GM21515 (cell line): ENCODE measurements at regions not wholly inside any gene's neighbourhood (a gene's known extent, or its start where the extent isn't known, plus 50 kb on each side); places are given as distances from the start of the nearest gene placed in this dataset.

Source experiments
- ATAC-seq: cut with Tn5 transposase; IDR thresholded peaks from one replicate; pipeline ENCODE4 v1.9.1; 2021; ENCODE audit not compliant: unreplicated experiment

- ATAC-seq = no peak
These were observed 311.9 kb upstream of the NT5C1B start for GRCh38 chr2:18901242-18901641.

DNA sequence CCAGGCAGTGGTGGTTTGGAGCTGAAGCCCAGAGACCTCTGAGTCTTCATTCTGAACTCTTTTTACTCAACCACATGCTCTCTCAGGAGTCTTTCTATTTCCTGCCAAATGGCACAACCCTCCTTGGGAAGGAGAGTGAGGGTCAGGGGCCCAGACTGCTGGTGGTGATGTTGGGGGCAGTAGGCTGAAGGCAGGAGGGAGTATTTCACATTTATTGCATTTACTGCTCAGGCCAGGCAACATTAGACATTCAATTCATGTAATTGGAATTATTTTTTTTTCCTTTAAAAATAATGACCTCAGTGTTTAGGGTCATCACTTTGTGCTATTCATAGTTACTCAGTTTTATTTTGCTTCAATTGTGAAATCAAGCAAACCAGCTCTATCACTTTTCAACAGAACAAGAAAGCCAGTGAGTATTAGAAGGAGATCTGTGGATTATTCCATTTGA lies 311.3 kb upstream of the NT5C1B start:
- ATAC-seq = no peak

- no peak for ATAC-seq
These were observed 310.4 kb upstream of the NT5C1B start for GRCh38 chr2:18899725-18900124.

DNA sequence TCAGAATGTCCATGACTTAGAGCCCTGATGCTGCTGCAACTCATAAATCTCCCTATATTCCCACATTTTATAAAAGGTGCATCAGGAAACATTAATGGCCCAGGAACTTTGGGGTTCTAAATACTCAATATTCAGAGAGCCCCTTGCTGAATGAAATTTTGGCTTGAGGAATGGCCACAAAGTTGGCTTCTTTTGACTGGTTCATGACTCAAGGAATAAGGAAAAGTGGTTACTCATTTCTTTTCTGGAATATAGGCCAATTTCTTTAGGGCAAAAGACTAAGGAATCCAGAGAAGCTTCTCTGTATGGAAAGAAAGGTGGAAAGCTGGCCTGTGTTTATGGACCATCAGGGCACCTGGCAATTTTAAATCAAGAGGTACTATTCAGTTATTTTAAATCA lies 308.9 kb upstream of the NT5C1B start:
- no peak for ATAC-seq

DNA sequence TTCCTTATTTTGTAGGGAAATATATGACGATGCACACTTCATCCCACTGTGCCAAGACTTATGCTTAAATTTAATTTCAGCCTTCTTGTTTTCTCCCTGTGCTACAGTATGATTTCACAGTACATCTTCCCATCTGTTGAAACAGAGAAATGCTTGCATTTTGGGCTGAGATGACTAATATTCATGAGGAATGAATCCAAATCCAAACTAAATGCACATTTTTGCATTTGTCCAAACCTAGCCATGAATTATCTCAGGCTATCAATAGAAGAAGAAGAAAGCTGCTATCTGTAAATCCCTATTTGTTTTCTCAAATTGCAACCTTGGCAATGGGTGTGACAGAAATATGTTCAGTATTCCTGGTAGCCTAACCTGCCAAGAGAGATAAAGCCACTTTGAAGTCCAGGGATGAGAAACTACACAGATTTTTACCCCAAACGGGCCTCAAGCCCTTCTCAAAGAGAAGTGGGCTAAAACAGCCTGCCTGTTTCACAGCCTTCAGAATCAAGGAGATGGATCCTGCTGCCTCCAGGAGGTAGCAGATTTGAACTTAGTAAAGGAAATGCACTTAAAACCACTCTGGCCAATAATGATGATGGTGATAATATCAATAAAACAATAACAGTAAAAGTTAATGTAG lies 306.9 kb upstream of the NT5C1B start:
- ATAC-seq = no peak

- ATAC-seq = no peak
These were observed 302.4 kb upstream of the NT5C1B start for GRCh38 chr2:18891600-18892345.

DNA sequence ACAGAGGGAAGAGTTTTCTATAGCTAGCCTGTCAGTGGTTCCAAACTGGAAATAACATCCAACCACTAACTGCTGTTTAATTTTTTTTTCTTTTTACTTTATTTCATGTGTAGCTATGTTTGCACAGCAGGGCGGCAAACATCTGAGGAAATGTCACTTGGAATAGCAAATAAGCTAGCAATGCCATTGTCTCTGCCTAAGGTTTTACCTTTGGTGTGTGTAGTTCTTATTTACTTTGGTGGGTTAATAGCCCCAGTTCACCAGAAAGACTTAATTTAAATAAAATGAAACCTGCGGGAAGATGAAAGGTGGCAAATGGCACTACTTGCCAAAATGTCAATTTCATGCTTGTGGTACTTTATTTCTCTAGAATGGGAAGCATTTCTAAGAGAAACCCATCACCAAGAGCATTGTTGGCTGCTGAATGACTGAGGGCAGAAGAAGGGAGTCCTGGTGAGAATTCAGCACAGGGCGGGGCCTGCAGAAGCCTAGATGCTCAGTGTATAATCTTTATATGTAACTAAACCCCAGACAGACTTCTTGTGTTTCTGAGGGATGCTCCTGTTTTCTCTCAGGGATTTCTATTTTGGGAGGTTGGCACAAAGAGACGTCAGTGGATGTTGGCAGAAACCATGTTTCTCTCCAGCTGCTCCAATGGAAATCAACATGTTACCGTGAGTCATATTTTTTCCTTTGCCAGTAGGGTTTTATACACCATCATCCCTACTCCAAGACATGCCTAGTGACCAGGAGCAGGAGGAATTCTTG lies 300.4 kb upstream of the NT5C1B start:
- no peak for ATAC-seq

- no peak for ATAC-seq
These were observed 296.1 kb upstream of the NT5C1B start for GRCh38 chr2:18885457-18885856.

DNA sequence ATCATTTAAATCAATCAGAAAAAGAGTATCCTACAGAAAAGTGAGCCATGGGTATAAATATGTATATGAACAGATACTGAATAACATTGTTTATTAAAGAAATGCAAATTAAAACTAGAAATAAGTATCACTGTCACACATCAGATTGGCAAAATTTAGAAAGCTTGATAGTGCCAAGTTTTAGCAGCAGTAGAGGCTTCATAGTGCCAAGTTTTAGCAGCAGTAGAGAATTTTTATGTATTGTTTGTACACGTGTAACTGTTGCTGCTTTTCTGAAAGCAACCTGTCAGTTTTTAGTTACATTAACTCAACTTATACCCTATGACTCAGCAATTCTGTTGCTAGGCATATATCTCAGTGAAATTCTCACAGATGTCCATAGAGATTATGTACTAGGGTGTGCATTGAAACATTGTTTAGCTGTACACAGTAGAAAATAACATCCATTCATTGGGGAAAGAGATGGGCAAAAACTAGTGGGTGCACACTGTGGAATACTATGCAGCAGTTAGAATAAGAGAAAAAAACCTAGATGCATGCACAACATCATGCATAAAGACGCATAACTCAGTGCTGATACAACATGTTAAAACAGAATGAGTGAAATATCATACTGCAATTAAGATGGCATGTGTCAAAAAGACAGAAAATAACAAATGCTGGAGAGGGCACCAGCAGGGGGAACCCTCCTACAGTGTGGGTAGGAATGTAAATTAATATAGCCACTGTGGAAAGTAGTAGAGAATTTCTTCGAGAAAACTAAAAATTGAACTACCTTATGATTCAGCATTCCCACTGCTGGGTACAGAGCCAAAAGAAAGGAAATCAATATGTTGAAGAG lies 294.5 kb upstream of the NT5C1B start:
- ATAC-seq = no peak

GRCh38 chr2:18871430-18871829 lies 282.1 kb upstream of the NT5C1B start:
- no peak for ATAC-seq

DNA sequence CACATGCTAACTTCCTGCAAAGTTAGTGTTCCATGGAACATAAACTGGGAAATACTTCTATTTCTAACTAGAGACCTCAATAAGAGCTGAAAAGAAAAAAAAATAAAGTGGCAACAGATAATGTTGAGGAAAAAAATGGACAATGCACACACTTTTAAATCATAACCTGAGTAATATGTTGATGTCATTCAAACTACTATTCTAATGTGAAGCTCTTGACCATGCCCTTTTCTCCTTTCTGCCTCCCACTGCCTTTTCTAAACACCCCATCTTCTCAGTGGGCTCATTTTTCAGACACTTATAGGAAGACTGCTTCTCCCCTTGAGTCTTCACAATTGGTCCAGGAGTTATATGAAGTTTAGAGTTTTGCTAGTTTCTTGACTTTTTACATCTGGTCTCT lies 280.9 kb upstream of the NT5C1B start:
- ATAC-seq = no peak

GRCh38 chr2:18861951-18862350 lies 272.6 kb upstream of the NT5C1B start:
- no peak for ATAC-seq

DNA sequence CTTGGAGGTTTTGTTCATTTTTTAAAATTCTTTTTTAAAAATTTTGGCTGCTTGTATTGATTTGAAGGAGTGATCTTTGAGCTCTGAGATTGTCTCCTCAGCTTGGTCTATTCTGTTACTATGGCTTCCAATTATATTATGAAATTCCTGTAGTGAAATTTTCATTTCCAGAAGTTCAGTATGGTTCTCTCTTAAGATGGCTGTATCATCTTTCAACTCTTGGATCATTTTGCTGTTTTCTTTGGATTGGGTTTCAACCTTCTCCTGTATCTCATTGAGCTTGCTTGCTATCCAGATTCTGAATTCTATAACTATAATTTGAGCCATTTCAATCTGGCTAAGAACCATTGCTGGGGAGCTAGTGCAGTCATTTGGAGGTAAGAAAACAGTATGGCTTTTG lies 270.8 kb upstream of the NT5C1B start:
- no peak for ATAC-seq

GRCh38 chr2:18856765-18857164 lies 267.4 kb upstream of the NT5C1B start:
- ATAC-seq = no peak

- ATAC-seq = no peak
These were observed 265.7 kb upstream of the NT5C1B start for GRCh38 chr2:18855027-18855426.

DNA sequence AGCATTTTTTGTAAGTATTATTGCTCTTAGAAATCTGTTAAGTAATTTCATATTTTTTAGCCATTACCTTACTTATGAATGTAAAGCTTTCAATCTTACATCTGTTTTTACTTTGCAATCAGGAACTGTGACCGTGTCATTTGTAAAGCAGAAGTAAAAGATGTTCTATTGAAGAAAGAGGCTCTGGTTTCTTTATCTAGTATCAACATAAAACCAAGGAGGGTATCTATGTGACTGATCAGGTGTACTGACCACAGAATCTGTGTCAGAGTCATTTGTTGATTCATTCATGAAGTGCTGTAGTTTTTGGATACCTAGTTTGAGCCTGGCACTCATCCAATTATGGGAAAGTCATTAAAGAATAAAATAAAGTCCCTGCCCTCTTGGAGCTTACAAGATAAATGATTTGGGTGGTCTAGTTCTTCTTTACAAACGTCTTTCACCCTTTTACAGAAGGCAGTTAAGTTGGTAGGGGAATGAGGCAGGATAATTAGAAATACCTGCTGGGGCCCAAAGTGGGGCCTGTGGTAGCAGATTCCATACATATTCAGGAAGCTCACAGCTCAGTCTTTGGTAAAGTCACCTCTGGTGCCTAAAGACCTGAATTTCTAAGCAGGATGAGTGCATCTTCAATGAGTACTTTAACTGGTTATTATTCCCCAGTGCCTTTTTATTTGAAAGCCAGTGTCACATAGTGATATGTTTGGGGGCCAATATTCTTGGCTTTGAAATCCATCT lies 260.6 kb upstream of the NT5C1B start:
- peak; percentile 98 for ATAC-seq

DNA sequence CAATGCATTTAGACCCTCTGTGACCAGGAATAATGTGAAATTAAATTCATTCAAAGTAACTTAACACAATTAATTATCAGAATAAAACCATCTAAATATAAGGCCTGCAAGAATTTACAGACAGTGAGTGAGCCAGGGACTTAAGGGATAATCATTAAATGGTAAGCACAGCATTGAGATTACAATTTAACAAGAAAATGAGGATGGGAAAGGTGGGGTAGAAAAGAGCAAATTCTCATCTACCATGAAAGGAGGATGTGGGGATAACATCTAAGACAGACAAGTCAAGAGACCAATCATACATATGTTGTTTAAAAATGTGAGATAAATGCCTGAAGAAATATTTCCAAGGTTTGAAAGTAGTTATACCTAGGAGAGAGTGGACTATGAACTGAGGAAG lies 259.3 kb upstream of the NT5C1B start:
- no peak for ATAC-seq

DNA sequence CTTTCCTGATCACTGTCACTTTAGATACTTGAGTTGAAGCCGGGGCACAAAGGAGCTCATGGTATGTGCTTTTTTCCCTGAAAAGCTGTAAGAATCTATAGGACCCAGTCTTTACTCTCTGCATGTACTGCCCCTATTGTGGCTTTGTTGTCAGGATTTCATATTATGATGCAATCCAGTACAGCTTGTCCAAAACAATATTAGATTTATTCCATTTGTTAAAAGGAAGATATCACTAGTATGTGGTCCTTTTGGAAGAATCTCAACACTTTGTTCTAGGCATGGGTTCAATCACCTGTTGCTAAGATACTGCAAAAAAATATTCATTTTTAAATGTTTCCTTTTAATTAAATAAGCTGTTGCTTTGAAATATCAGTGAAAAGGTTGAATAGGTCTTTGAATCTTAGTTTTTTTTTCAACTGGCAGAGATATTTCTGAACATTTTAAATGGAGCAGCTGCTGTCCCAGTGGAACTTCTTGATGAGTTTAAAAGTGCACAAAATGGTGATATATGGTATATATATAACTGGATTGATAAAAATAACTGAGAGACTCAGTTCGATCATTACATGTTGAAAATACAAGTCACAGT lies 256.6 kb upstream of the NT5C1B start:
- ATAC-seq = no peak

DNA sequence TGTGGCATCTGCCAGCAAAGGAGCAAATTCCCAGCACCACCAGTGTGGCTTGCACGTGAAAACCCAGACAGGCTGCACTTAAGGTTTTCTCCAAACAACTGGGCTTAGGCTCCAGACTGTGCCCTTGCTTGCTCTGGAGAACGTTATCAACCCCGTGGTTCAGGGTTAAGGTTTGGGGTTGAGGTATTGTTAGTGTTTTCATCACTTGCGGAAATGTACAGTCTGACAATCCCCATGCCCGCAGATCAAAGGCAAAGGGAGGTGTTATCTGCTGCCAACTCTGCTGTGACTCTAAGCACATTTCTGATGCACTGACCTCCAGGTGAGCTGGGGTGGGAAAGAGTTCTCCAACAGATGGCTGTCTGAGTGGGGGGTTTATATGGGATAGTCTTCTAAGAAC lies 253.5 kb upstream of the NT5C1B start:
- no peak for ATAC-seq
